GM12865 (cell line): ENCODE measurements at regions not wholly inside any gene's neighbourhood (a gene's known extent, or its start where the extent isn't known, plus 50 kb on each side); places are given as distances from the start of the nearest gene placed in this dataset.

Source experiments
- DNase-seq: peaks from one replicate; pipeline ENCODE4 v3.0.0; 2010; ENCODE audit warnings: low read depth
- H3K4me3 ChIP-seq: 2 replicates; pipeline ENCODE4 v1.5.1; 2011; ENCODE audit warnings: mild to moderate bottlenecking, low read depth, low read length, control low read depth
- CTCF ChIP-seq: IDR thresholded peaks from 2 replicates; pipeline ENCODE4 v1.5.1; 2011; ENCODE audit warnings: low read length, control low read depth, low read depth, inconsistent platforms; ENCODE audit not compliant: insufficient read depth; ENCODE audit errors: missing control alignments

- no peak for TF ChIP-seq CTCF
- no peak overlapping the region for H3K4me3 ChIP-seq
- DNase-seq: no peak
These were observed 111.3 kb upstream of the LHX1 start for GRCh38 chr17:36825951-36826350.

GRCh38 chr17:36827081-36827480, 110.2 kb upstream of the LHX1 start:
- no peak for DNase-seq
- TF ChIP-seq CTCF: no peak

GRCh38 chr17:36829676-36830075, 107.6 kb upstream of the LHX1 start:
- H3K4me3 ChIP-seq: no peak overlapping the region
- no peak for TF ChIP-seq CTCF
- no peak for DNase-seq

More at GRCh38 chr17:36827081-36827480, 110.2 kb upstream of the LHX1 start:
- H3K4me3 ChIP-seq: no peak overlapping the region

- TF ChIP-seq CTCF: no peak
- no peak overlapping the region for H3K4me3 ChIP-seq
- DNase-seq: no peak
These were observed 104.0 kb upstream of the LHX1 start for GRCh38 chr17:36833279-36833678.

GRCh38 chr17:36835036-36835435, 102.2 kb upstream of the LHX1 start:
- no peak overlapping the region for H3K4me3 ChIP-seq
- TF ChIP-seq CTCF: no peak
- no peak for DNase-seq

GRCh38 chr17:36837195-36837938, 99.9 kb upstream of the LHX1 start:
- DNase-seq: no peak
- no peak for TF ChIP-seq CTCF
- no peak overlapping the region for H3K4me3 ChIP-seq

GRCh38 chr17:36837939-36838272, 99.4 kb upstream of the LHX1 start:
- DNase-seq: no peak
- H3K4me3 ChIP-seq: no peak overlapping the region
- no peak for TF ChIP-seq CTCF
